Sigmoid colon (tissue), 4 donors: ENCODE measurements at regions not wholly inside any gene's neighbourhood (a gene's known extent, or its start where the extent isn't known, plus 50 kb on each side); places are given as distances from the start of the nearest gene placed in this dataset.

ENCODE experiments used
- EP300 ChIP-seq, 4 donors: sonication (generic); formaldehyde crosslinking; IDR thresholded peaks; one replicate each; pipeline ENCODE4 v1.6.1; 2017; ENCODE audit warnings: antibody characterized with exemption in 4 of 4
- POLR2AphosphoS5 ChIP-seq, 4 donors: sonication (generic); formaldehyde crosslinking; IDR thresholded peaks; one replicate each; pipeline ENCODE4 v1.6.1; 2017; ENCODE audit warnings: antibody characterized with exemption in 4 of 4

DNA sequence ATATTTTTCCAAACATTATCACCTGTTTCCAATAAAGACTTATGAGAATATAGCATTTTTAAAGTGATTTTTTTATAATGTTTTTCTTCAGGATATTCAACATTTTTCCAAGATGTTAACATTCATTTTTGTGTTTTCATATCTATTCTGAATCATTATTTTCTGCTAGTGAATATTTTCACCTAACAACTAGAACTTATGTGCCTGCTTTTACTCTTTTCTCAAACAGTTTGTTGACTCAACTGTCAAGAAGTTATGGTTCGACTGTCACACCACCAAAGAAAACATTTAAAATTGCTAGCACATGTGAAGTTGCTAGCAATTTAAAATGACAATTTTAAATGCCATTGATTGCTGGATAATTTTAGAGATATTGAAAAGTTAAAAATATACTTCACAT lies 343.3 kb upstream of the CDH9 start:
- TF ChIP-seq EP300 (IDR thresholded peaks at IDR 0.05) (no peak), POLR2AphosphoS5 (IDR thresholded peaks at IDR 0.05) (no peak)
